A204.1 (cell line): ENCODE measurements at regions not wholly inside any gene's neighbourhood (a gene's known extent, or its start where the extent isn't known, plus 50 kb on each side); places are given as distances from the start of the nearest gene placed in this dataset.
"Not testable (repeated sequence)": the region's sequence is repeated elsewhere in the genome, so short reads cannot be mapped to it uniquely, and the experiment has no call there.

ENCODE experiments used
- FAIRE-seq: peaks from 2 replicates; lab custom pipeline; 2012; peaks lifted over from hg19 to GRCh38; lab: Jason Lieb, UNC

DNA sequence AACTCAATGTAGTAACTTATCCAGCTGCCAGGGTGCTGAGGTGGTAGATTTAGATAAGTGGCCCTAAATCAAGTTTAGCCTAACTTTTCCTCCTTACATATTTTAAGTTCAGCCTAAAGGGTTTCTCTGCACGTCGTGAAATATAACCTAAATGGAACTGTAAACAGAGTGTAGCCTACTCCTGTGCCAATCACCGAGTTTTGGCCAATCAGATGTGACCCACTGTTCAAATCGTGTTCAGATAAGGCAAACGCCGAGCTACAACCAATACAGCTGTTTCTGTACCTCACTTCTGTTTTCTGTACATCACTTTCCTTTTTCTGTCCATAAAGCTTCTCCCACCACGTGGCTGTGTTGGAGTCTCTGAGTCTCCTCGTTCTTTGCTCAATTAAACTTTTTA, 904.2 kb upstream of the POT1 start:
- no peak for FAIRE-seq

- FAIRE-seq = no peak
These were observed 901.1 kb upstream of the POT1 start for GRCh38 chr7:125830743-125831142.

- FAIRE-seq = no peak
These were observed 898.6 kb upstream of the POT1 start for GRCh38 chr7:125828153-125828700.

DNA sequence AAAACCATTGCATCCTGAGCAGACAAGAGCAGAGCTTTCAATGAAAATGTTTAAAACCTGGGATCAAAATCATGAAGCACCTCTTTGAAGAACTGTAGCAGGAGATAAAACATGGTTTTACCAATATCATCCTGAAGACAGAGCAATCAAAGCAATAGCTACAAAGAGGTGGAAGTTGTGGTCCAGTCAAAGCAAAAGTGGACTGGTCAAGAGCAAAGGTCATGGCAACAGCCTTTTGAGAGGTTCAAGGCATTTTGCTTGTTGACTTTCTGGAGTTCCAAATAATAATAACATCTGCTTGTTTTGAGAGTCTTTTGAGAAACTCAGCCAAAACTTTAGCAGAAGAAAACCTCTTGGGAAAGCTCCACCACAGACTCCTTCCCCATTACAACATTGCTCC, 893.9 kb upstream of the POT1 start:
- FAIRE-seq = no peak

- FAIRE-seq = no peak
These were observed 890.9 kb upstream of the POT1 start for GRCh38 chr7:125820495-125820894.

GRCh38 chr7:125814100-125814499, 884.5 kb upstream of the POT1 start:
- FAIRE-seq = no peak

- not testable (repeated sequence) for FAIRE-seq
These were observed 876.9 kb upstream of the POT1 start for GRCh38 chr7:125806491-125806890.

- no peak for FAIRE-seq
These were observed 874.6 kb upstream of the POT1 start for GRCh38 chr7:125804273-125804672.

GRCh38 chr7:125780153-125780552, 850.5 kb upstream of the POT1 start:
- no peak for FAIRE-seq

DNA sequence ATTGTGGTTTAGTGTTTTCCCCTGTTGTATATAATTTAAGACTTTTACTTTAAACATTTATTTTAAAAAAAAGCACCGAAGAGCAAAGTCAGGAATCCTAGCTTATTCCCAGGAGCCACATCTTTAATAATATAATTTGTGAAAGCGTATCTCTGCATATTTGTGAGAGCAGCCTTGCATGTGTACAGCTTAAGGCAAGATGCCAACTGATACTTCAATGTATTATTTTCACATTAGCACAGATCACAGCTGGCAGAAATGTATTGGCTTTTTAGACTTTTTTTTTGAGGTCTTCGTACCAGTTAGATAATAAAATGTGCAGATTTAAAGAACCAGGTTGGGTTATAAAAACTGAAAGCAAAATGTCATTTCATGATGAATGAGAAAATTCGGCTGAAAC, 845.7 kb upstream of the POT1 start:
- FAIRE-seq = no peak

- FAIRE-seq = no peak
These were observed 843.6 kb upstream of the POT1 start for GRCh38 chr7:125773113-125773785.

DNA sequence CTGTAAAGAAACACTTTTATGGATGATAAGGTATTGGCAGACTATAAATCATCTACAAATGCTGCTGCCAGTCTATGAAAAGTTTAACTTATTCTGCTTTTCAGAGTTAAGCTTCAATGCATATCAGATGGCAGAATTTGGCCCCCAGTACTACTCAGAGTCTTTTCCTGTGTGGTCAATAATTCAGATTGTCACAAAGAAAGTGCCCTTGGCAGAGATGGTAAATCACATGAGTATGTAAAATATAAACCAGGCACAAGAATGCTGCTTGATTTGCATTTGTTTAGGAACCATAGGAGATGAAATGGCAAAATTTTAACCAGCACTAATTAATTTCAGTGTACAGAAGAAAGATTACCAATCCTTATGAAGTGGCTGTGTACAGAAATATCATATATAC, 818.3 kb upstream of the POT1 start:
- no peak for FAIRE-seq

GRCh38 chr7:125746510-125746909, 816.9 kb upstream of the POT1 start:
- FAIRE-seq = peak; percentile 27

GRCh38 chr7:125727215-125727614, 797.6 kb upstream of the POT1 start:
- FAIRE-seq = no peak

GRCh38 chr7:125695626-125696025, 766.0 kb upstream of the POT1 start:
- no peak for FAIRE-seq

DNA sequence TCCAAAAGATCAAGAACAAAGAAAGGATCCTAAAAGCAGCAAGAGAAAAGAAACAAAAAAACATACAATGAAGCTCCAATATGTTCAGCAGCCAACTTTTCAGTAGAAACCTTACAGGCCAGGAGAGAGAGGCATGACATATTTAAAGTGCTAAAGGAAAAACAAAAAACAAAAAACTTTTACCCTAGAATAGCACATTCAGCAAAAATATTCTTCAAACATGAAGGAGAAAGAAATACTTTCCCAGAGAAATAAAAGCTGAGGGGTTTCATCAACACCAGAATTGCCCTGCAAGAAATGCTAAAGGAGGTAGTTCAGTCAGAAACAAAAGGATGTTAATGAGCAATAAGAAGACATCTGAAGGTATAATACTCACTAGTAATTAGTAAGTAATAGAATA, 753.5 kb upstream of the POT1 start:
- no peak for FAIRE-seq

- no peak for FAIRE-seq
These were observed 751.9 kb upstream of the POT1 start for GRCh38 chr7:125681508-125681907.

DNA sequence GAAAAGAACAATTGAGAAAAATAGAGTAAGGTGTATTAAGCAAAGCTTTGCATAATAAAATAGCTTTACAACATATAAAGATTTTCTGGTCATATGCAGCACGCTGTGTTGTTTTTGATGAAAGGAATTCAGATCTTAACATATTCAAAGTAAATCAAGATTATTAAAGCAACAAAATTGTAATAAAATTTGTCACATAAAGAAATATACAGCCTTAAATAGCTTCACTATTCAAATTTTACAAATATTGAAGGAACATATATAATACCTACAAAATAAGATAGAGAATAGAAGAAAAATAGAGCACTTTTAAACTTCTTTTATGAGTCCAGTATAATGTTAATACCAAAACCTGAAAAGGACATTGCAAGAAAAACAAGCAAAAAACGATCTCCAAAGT, 749.1 kb upstream of the POT1 start:
- peak; percentile 46 for FAIRE-seq

- no peak for FAIRE-seq
These were observed 746.0 kb upstream of the POT1 start for GRCh38 chr7:125675640-125676039.

- peak; percentile 6 for FAIRE-seq
These were observed 745.5 kb upstream of the POT1 start for GRCh38 chr7:125675169-125675568.

- FAIRE-seq = peak; percentile 95
These were observed 741.4 kb upstream of the POT1 start for GRCh38 chr7:125670926-125671572.

DNA sequence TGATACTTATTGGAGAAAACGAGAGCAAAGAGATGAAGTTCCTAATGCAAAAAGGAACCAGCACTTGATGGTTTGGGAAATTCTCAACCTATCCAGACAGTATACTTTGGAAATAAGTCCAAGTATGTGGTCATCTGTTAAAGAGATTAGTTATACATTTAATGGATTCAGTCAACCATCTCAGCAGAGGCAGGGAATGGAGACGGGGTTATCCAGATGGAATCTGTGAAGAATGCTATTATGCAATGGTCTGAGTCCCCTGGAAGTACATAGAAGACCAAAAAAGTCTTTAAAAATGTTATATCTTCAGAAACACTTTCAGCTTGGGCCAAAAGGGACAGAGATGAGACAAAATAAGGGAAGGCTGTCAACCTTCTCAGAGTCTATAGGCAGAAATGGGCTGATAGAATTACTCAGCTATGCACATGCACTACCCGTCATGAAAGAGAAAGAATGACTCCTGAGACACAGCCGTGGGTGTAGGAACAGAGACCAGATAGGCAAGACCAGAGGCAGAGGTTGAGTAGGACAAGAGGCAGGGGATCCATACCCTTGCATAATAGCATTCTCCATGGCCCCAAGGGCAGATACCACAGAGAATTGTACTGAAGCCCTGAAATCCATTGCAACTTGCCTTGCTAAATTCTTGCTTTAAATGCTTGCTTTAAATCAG, 738.8 kb upstream of the POT1 start:
- FAIRE-seq = no peak

- no peak for FAIRE-seq
These were observed 735.0 kb upstream of the POT1 start for GRCh38 chr7:125664625-125665024.
